ENCODE measurements at regions not wholly inside any gene's neighbourhood (a gene's known extent, or its start where the extent isn't known, plus 50 kb on each side); places are given as distances from the start of the nearest gene placed in this dataset.

GRCh38 chr3:73926360-73927202 lies 301.8 kb upstream of the PDZRN3 start:
- intact Hi-C loops (cut with DNase I) = no loop called here
- TF ChIP-seq CTCF (IDR thresholded peaks at IDR 0.05) = no peak
- TF ChIP-seq POLR2A (IDR thresholded peaks at IDR 0.05) = no peak
- TF ChIP-seq POLR2AphosphoS5 (IDR thresholded peaks at IDR 0.05; ENCODE audit: insufficient read depth in 1 of 2, low read depth in 1 of 2) = no peak
- H3K27ac ChIP-seq = no peak overlapping the region
- no peaks in the 10 kb centered on the region for H3K9me3 ChIP-seq
- no peaks in the 10 kb centered on the region for H3K4me1 ChIP-seq
- DNase-seq (ENCODE audit: extremely low spot score in 2 of 2) = no peak
- H3K36me3 ChIP-seq = no peaks in the 10 kb centered on the region
- no peaks in the 10 kb centered on the region for H3K27me3 ChIP-seq
- no peak overlapping the region for H3K4me3 ChIP-seq

GRCh38 chr3:73925011-73925410 lies 300.3 kb upstream of the PDZRN3 start:
- no peaks in the 10 kb centered on the region for H3K27me3 ChIP-seq
- TF ChIP-seq CTCF (IDR thresholded peaks at IDR 0.05) = no peak
- no peak for TF ChIP-seq POLR2A (IDR thresholded peaks at IDR 0.05)
- no peak for TF ChIP-seq POLR2AphosphoS5 (IDR thresholded peaks at IDR 0.05; ENCODE audit: insufficient read depth in 1 of 2, low read depth in 1 of 2)
- H3K4me3 ChIP-seq = no peak overlapping the region
- intact Hi-C loops (cut with DNase I) = no loop called here
- no peaks in the 10 kb centered on the region for H3K4me1 ChIP-seq
- no peak for DNase-seq (ENCODE audit: extremely low spot score in 2 of 2)
- H3K36me3 ChIP-seq = no peaks in the 10 kb centered on the region
- no peak overlapping the region for H3K27ac ChIP-seq
- H3K9me3 ChIP-seq = no peaks in the 10 kb centered on the region

DNA sequence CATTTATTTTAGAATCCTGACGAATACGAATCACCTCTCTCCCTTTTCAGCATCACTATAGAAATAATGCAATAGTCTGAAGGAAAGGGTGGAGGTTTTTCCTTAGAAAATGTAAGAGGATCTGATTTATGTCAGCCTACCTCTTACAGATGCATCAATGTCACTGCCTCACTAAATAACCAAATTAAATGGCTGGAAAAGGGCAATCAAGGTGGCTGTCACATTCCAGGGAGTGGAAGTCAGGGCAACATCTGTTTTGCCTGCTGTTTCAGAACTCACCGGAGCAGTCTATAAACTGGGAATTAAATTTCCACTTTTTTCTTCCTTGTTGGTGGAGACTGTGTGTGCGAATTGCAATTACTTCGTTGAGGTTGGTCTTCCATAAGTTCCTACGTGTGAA lies 299.3 kb upstream of the PDZRN3 start:
- no peaks in the 10 kb centered on the region for H3K4me1 ChIP-seq
- intact Hi-C loops (cut with DNase I) = no loop called here
- DNase-seq (ENCODE audit: extremely low spot score in 2 of 2) = no peak
- no peaks in the 10 kb centered on the region for H3K27me3 ChIP-seq
- no peaks in the 10 kb centered on the region for H3K36me3 ChIP-seq
- no peak overlapping the region for H3K4me3 ChIP-seq
- TF ChIP-seq POLR2AphosphoS5 (IDR thresholded peaks at IDR 0.05; ENCODE audit: insufficient read depth in 1 of 2, low read depth in 1 of 2) (no peak), POLR2A (IDR thresholded peaks at IDR 0.05) (no peak), CTCF (IDR thresholded peaks at IDR 0.05) (no peak)
- H3K27ac ChIP-seq = no peak overlapping the region
- H3K9me3 ChIP-seq = no peaks in the 10 kb centered on the region

GRCh38 chr3:73917643-73918042 lies 292.9 kb upstream of the PDZRN3 start:
- H3K4me1 ChIP-seq = no peaks in the 10 kb centered on the region
- no peak overlapping the region for H3K27ac ChIP-seq
- no peak overlapping the region for H3K4me3 ChIP-seq
- H3K27me3 ChIP-seq = no peaks in the 10 kb centered on the region
- H3K9me3 ChIP-seq = no peaks in the 10 kb centered on the region
- DNase-seq (ENCODE audit: extremely low spot score in 2 of 2) = no peak
- no peaks in the 10 kb centered on the region for H3K36me3 ChIP-seq
- intact Hi-C loops (cut with DNase I) = no loop called here
- TF ChIP-seq CTCF (IDR thresholded peaks at IDR 0.05) (no peak), POLR2A (IDR thresholded peaks at IDR 0.05) (no peak), POLR2AphosphoS5 (IDR thresholded peaks at IDR 0.05; ENCODE audit: insufficient read depth in 1 of 2, low read depth in 1 of 2) (no peak)

- no peak overlapping the region for H3K27ac ChIP-seq
- no peaks in the 10 kb centered on the region for H3K36me3 ChIP-seq
- H3K9me3 ChIP-seq = no peaks in the 10 kb centered on the region
- no peaks in the 10 kb centered on the region for H3K27me3 ChIP-seq
- no peak for TF ChIP-seq POLR2AphosphoS5 (IDR thresholded peaks at IDR 0.05; ENCODE audit: insufficient read depth in 1 of 2, low read depth in 1 of 2)
- TF ChIP-seq CTCF (IDR thresholded peaks at IDR 0.05) = no peak
- TF ChIP-seq POLR2A (IDR thresholded peaks at IDR 0.05) = no peak
- no peak for DNase-seq (ENCODE audit: extremely low spot score in 2 of 2)
- intact Hi-C loops (cut with DNase I) = no loop called here
- H3K4me1 ChIP-seq = no peaks in the 10 kb centered on the region
- no peak overlapping the region for H3K4me3 ChIP-seq
Measured at GRCh38 chr3:73915886-73916285, 291.1 kb upstream of the PDZRN3 start.

All from vagina (tissue), 2 donors.